Fibroblast of lung (primary cell): ENCODE measurements at regions not wholly inside any gene's neighbourhood (a gene's known extent, or its start where the extent isn't known, plus 50 kb on each side); places are given as distances from the start of the nearest gene placed in this dataset.

ENCODE experiments used
- DNase-seq, 2 donors: peaks; one replicate each; pipeline versions ENCODE4 v3.0.0 to v3.0.0-alpha.2; 2010; ENCODE audit warnings: low read depth in 2 of 2
- H2AFZ ChIP-seq: 2 replicates; pipeline ENCODE4 v1.5.1; 2012; ENCODE audit warnings: low read length, control low read depth, inconsistent platforms
- H3K27ac ChIP-seq: 2 replicates; pipeline ENCODE4 v1.5.1; 2011; ENCODE audit warnings: low read length, control low read depth; ENCODE audit not compliant: insufficient read depth
- H3K27me3 ChIP-seq: 2 replicates; pipeline ENCODE4 v1.5.1; 2011; ENCODE audit warnings: mild to moderate bottlenecking, low read length; ENCODE audit not compliant: control insufficient read depth, insufficient read depth
- H3K36me3 ChIP-seq: 2 replicates; pipeline ENCODE4 v1.5.1; 2011; ENCODE audit warnings: low read length; ENCODE audit not compliant: control insufficient read depth, insufficient read depth
- H3K4me1 ChIP-seq: 2 replicates; pipeline ENCODE4 v1.5.1; 2011; ENCODE audit warnings: low read length; ENCODE audit not compliant: control insufficient read depth, insufficient read depth; ENCODE audit errors: extremely low read depth
- H3K4me2 ChIP-seq: 2 replicates; pipeline ENCODE4 v1.5.1; 2011; ENCODE audit warnings: low read length, control low read depth; ENCODE audit not compliant: insufficient read depth; ENCODE audit errors: extremely low read depth
- H3K4me3 ChIP-seq, 4 experiments: fragments of 200-600 bp in 1 of 4; sonication (generic) in 1 of 4; replicated peaks in 1 of 4; 2 replicates each; pipeline ENCODE4 v1.5.1; 2011 to 2016; ENCODE audit warnings: low read length in 4 of 4, low read depth in 3 of 4, mild to moderate bottlenecking in 3 of 4, control low read depth in 2 of 4, inconsistent platforms in 1 of 4, mixed read lengths in 1 of 4; ENCODE audit not compliant: insufficient read depth in 1 of 4; ENCODE audit errors: control extremely low read depth in 1 of 4
- H3K79me2 ChIP-seq: 2 replicates; pipeline ENCODE4 v1.5.1; 2012; ENCODE audit warnings: mild to moderate bottlenecking, low read length, inconsistent platforms; ENCODE audit not compliant: control insufficient read depth, insufficient read depth
- H3K9ac ChIP-seq: 2 replicates; pipeline ENCODE4 v1.5.1; 2011; ENCODE audit warnings: mild to moderate bottlenecking, low read length, control low read depth; ENCODE audit not compliant: insufficient read depth
- H3K9me3 ChIP-seq: 2 replicates; pipeline ENCODE4 v1.5.1; 2012; ENCODE audit warnings: low read depth, low read length; ENCODE audit not compliant: control insufficient read depth, insufficient read depth
- H4K20me1 ChIP-seq: 2 replicates; pipeline ENCODE4 v1.5.1; 2011; ENCODE audit warnings: low read length; ENCODE audit not compliant: control insufficient read depth, insufficient read depth; ENCODE audit errors: extremely low read depth
- EZH2 ChIP-seq: IDR thresholded peaks from 2 replicates; pipeline ENCODE4 v1.5.1; 2012; ENCODE audit warnings: low read length, control low read depth, mild to moderate bottlenecking; ENCODE audit errors: missing control alignments
- TF ChIP-seq, protein P1 (sequence below), 2 donors: IDR thresholded peaks in 1 of 2; conservative IDR thresholded peaks in 1 of 2; 1 replicate in 1 of 2; 2 replicates in 1 of 2; pipeline ENCODE4 v1.5.1; 2011 to 2012; ENCODE audit warnings: low read length in 2 of 2, control low read depth in 1 of 2, inconsistent platforms in 1 of 2, low read depth in 1 of 2, mild to moderate bottlenecking in 1 of 2

DNA sequence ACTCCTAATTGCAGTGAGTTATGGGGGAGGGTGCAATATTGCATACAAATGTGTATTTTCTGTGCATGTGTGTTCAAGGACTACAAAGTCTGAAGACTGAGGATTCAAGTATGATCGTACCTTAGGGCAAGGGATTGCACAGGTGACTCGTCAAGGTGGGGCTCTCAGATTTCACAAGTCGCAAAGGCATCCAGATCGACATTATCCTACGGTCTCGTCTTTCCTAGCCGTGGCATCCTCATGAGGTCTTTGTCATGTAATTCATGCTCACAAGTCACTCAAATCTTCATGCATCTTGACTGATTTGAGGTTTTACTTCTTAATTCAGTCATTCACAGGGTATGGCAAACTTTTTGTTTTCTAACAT is 191.4 kb upstream of the HES1 start:
- Histone ChIP-seq H3K27ac (no peak overlapping the region), H3K36me3 (no peaks in the 10 kb centered on the region), H3K79me2 (no peaks in the 10 kb centered on the region), H4K20me1 (no peaks in the 10 kb centered on the region), H2AFZ (no peak overlapping the region), H3K4me3 (no peak overlapping the region), H3K4me1 (no peaks in the 10 kb centered on the region), H3K9ac (no peak overlapping the region), H3K9me3 (no peaks in the 10 kb centered on the region), H3K27me3 (peaks cover 5% of the 10 kb centered on the region), H3K4me2 (no peak overlapping the region)
- DNase-seq = no peak
- no peak for TF ChIP-seq EZH2
- TF ChIP-seq, protein P1, sequence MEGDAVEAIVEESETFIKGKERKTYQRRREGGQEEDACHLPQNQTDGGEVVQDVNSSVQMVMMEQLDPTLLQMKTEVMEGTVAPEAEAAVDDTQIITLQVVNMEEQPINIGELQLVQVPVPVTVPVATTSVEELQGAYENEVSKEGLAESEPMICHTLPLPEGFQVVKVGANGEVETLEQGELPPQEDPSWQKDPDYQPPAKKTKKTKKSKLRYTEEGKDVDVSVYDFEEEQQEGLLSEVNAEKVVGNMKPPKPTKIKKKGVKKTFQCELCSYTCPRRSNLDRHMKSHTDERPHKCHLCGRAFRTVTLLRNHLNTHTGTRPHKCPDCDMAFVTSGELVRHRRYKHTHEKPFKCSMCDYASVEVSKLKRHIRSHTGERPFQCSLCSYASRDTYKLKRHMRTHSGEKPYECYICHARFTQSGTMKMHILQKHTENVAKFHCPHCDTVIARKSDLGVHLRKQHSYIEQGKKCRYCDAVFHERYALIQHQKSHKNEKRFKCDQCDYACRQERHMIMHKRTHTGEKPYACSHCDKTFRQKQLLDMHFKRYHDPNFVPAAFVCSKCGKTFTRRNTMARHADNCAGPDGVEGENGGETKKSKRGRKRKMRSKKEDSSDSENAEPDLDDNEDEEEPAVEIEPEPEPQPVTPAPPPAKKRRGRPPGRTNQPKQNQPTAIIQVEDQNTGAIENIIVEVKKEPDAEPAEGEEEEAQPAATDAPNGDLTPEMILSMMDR (conservative IDR thresholded peaks at IDR 0.05 in 1 of 2, IDR thresholded peaks at IDR 0.05 in 1 of 2; ENCODE audit: low read depth in 1 of 2, low read length in 2 of 2) = no peak

DNA sequence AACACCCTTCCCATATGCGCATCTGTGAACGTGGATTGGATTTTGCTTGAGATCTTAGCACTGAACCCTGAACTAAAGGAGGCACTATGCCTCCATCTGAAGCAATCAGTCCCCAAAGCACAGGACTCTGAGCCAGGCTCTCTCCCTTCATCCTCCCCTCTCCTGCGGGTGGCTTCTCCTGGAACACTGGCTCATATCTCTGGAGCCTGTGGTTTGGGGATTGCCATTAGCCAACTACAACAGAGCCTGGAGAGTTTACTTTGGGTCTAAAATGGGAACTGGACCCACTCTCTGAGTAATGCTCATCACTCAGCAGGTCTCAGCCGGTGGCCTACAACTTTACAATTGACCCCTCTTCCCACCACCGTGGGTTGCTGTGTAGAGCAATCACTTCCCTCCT is 190.8 kb upstream of the HES1 start:
- TF ChIP-seq, protein P1 (conservative IDR thresholded peaks at IDR 0.05 in 1 of 2, IDR thresholded peaks at IDR 0.05 in 1 of 2; ENCODE audit: low read depth in 1 of 2, low read length in 2 of 2) = no peak
- no peak for TF ChIP-seq EZH2

DNA sequence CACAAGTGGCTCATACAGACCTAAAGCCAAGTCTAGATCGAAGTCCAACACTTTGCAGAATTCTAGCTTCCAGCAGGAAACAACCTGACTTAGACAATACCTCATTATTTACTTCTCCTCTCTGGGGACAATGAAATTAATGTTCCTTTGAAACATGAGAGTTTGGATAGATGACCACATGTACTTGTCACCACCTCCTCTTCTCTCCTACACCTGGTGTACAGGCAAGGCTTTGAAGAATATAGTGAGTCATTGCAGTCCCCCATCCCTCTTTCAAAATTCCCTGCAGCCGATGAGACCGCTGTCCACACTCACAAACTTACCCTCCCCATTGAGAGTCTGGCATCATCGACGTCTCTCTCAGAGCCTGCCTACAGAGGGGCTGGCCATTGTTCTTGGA is 189.0 kb upstream of the HES1 start:
- H4K20me1 ChIP-seq = no peaks in the 10 kb centered on the region
- H3K27me3 ChIP-seq = peaks cover 5% of the 10 kb centered on the region
- DNase-seq = peak in 1 of 2 donors; percentile 83
- TF ChIP-seq EZH2 = no peak
- TF ChIP-seq, protein P1 (conservative IDR thresholded peaks at IDR 0.05 in 1 of 2, IDR thresholded peaks at IDR 0.05 in 1 of 2; ENCODE audit: low read depth in 1 of 2, low read length in 2 of 2) = no peak
- H3K79me2 ChIP-seq = no peaks in the 10 kb centered on the region
- H3K4me3 ChIP-seq = no peak overlapping the region
- no peak overlapping the region for H3K9ac ChIP-seq
- H3K9me3 ChIP-seq = no peaks in the 10 kb centered on the region
- no peak overlapping the region for H3K4me2 ChIP-seq
- H2AFZ ChIP-seq = no peak overlapping the region
- H3K27ac ChIP-seq = no peak overlapping the region
- H3K4me1 ChIP-seq = no peaks in the 10 kb centered on the region
- H3K36me3 ChIP-seq = no peaks in the 10 kb centered on the region

More for the DNA sequence above, 190.8 kb upstream of the HES1 start:
- H2AFZ ChIP-seq = no peak overlapping the region
- no peaks in the 10 kb centered on the region for H4K20me1 ChIP-seq
- H3K9ac ChIP-seq = no peak overlapping the region
- no peak overlapping the region for H3K27ac ChIP-seq
- no peak overlapping the region for H3K4me2 ChIP-seq
- H3K9me3 ChIP-seq = no peaks in the 10 kb centered on the region
- H3K27me3 ChIP-seq = peaks cover 5% of the 10 kb centered on the region
- H3K4me1 ChIP-seq = no peaks in the 10 kb centered on the region
- no peak overlapping the region for H3K4me3 ChIP-seq
- no peaks in the 10 kb centered on the region for H3K79me2 ChIP-seq
- no peaks in the 10 kb centered on the region for H3K36me3 ChIP-seq
- peak in 1 of 2 donors; percentile 74 for DNase-seq
